T-helper 1 cell (primary cell): ENCODE measurements at regions not wholly inside any gene's neighbourhood (a gene's known extent, or its start where the extent isn't known, plus 50 kb on each side); places are given as distances from the start of the nearest gene placed in this dataset.

Experiments
- DNase-seq, 5 donors: peaks; one replicate each; pipeline ENCODE4 v3.0.0-alpha.2; 2012 to 2020

- DNase-seq = no peak
Measured at GRCh38 chr20:50286174-50286511, 95.5 kb downstream of the CEBPB start.

GRCh38 chr20:50286609-50287008, 96.0 kb downstream of the CEBPB start:
- DNase-seq = peak in 1 of 5 donors; percentile 20

- DNase-seq = no peak
Measured at GRCh38 chr20:50287512-50287911, 96.9 kb downstream of the CEBPB start.

- DNase-seq = no peak
Measured at GRCh38 chr20:50288128-50288623, 97.5 kb downstream of the CEBPB start.

- no peak for DNase-seq
Measured at GRCh38 chr20:50289581-50289980, 99.0 kb downstream of the CEBPB start.

GRCh38 chr20:50290112-50290511, 99.5 kb downstream of the CEBPB start:
- DNase-seq = no peak

- DNase-seq = no peak
Measured at GRCh38 chr20:50290808-50291207, 100.2 kb downstream of the CEBPB start.

GRCh38 chr20:50291254-50292078, 100.8 kb downstream of the CEBPB start:
- no peak for DNase-seq

- no peak for DNase-seq
Measured at GRCh38 chr20:50292079-50292590, 101.5 kb downstream of the CEBPB start.

GRCh38 chr20:50292591-50293283, 102.1 kb downstream of the CEBPB start:
- peak in 1 of 5 donors; percentile 84 for DNase-seq

GRCh38 chr20:50293284-50294139, 102.9 kb downstream of the CEBPB start:
- DNase-seq = no peak

- no peak for DNase-seq
Measured at GRCh38 chr20:50294164-50295088, 103.8 kb downstream of the CEBPB start.

- no peak for DNase-seq
Measured at GRCh38 chr20:50295345-50295744, 104.7 kb downstream of the CEBPB start.

- no peak for DNase-seq
Measured at GRCh38 chr20:50295762-50296449, 105.3 kb downstream of the CEBPB start.

- no peak for DNase-seq
Measured at GRCh38 chr20:50296450-50297375, 106.1 kb downstream of the CEBPB start.

- DNase-seq = peak in 1 of 5 donors; percentile 34
Measured at GRCh38 chr20:50297498-50298376, 107.1 kb downstream of the CEBPB start.

GRCh38 chr20:50298554-50299324, 108.1 kb downstream of the CEBPB start:
- DNase-seq = no peak

GRCh38 chr20:50299325-50299629, 108.6 kb downstream of the CEBPB start:
- no peak for DNase-seq
